ENCODE measurements at regions not wholly inside any gene's neighbourhood (a gene's known extent, or its start where the extent isn't known, plus 50 kb on each side); places are given as distances from the start of the nearest gene placed in this dataset.

GRCh38 chr20:60330461-60330860, 372.2 kb downstream of the CDH26 start:
- no peak for DNase-seq (ENCODE audit: low spot score)
- Mint-ChIP-seq H3K36me3 (ENCODE audit: low read depth) (no peaks in the 10 kb centered on the region), H3K27ac (no peak overlapping the region)

GRCh38 chr20:60331688-60332300, 373.6 kb downstream of the CDH26 start:
- no peak overlapping the region for H3K4me3 Mint-ChIP-seq (ENCODE audit: low read depth)
- H3K27me3 Mint-ChIP-seq (ENCODE audit: low read depth): no peaks in the 10 kb centered on the region
- intact Hi-C loops (cut with micrococcal nuclease): no loop called here
- no peaks in the 10 kb centered on the region for H3K9me3 Mint-ChIP-seq
- H3K27ac Mint-ChIP-seq: no peak overlapping the region
- DNase-seq (ENCODE audit: low spot score): no peak
- no peaks in the 10 kb centered on the region for H3K36me3 Mint-ChIP-seq (ENCODE audit: low read depth)
- H3K4me1 Mint-ChIP-seq (ENCODE audit: low read depth): no peaks in the 10 kb centered on the region

More at GRCh38 chr20:60330461-60330860, 372.2 kb downstream of the CDH26 start:
- H3K27me3 Mint-ChIP-seq (ENCODE audit: low read depth): no peaks in the 10 kb centered on the region
- intact Hi-C loops (cut with micrococcal nuclease): no loop called here
- H3K4me1 Mint-ChIP-seq (ENCODE audit: low read depth): no peaks in the 10 kb centered on the region
- no peaks in the 10 kb centered on the region for H3K9me3 Mint-ChIP-seq
- no peak overlapping the region for H3K4me3 Mint-ChIP-seq (ENCODE audit: low read depth)

GRCh38 chr20:60332523-60332922, 374.3 kb downstream of the CDH26 start:
- intact Hi-C loops (cut with micrococcal nuclease): no loop called here
- Mint-ChIP-seq H3K27me3 (ENCODE audit: low read depth) (no peaks in the 10 kb centered on the region), H3K4me3 (ENCODE audit: low read depth) (no peak overlapping the region), H3K27ac (no peak overlapping the region), H3K9me3 (no peaks in the 10 kb centered on the region), H3K4me1 (ENCODE audit: low read depth) (no peaks in the 10 kb centered on the region), H3K36me3 (ENCODE audit: low read depth) (no peaks in the 10 kb centered on the region)
- DNase-seq (ENCODE audit: low spot score): no peak

DNA sequence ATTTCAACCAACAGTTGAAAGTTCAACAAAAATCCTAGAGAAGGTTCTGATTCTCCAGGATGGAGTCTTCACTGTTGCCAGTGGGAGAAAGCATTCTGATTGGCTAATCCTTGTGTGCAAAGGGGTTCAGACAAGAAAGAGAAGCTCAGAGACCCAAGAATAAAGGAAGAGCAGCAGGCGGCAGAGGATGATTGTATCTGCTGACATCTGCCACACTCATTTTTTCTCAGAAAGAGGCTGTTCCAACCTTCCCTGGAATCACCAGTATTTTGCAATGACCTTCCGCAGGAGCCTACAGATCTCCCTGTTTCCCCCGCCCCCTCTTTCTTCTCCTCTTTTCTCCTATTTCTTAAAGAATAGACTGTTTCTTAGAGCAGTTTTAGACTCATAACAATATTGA, 376.7 kb downstream of the CDH26 start:
- intact Hi-C loops (cut with micrococcal nuclease): no loop called here
- no peak overlapping the region for H3K27ac Mint-ChIP-seq
- H3K36me3 Mint-ChIP-seq (ENCODE audit: low read depth): no peaks in the 10 kb centered on the region
- H3K9me3 Mint-ChIP-seq: no peaks in the 10 kb centered on the region
- no peaks in the 10 kb centered on the region for H3K27me3 Mint-ChIP-seq (ENCODE audit: low read depth)
- no peak for DNase-seq (ENCODE audit: low spot score)
- H3K4me1 Mint-ChIP-seq (ENCODE audit: low read depth): no peaks in the 10 kb centered on the region
- H3K4me3 Mint-ChIP-seq (ENCODE audit: low read depth): no peak overlapping the region

GRCh38 chr20:60338556-60338955, 380.3 kb downstream of the CDH26 start:
- no peak for DNase-seq (ENCODE audit: low spot score)
- H3K27me3 Mint-ChIP-seq (ENCODE audit: low read depth): no peaks in the 10 kb centered on the region
- H3K4me3 Mint-ChIP-seq (ENCODE audit: low read depth): no peak overlapping the region
- no peaks in the 10 kb centered on the region for H3K36me3 Mint-ChIP-seq (ENCODE audit: low read depth)
- H3K4me1 Mint-ChIP-seq (ENCODE audit: low read depth): no peaks in the 10 kb centered on the region
- intact Hi-C loops (cut with micrococcal nuclease): no loop called here
- no peak overlapping the region for H3K27ac Mint-ChIP-seq
- H3K9me3 Mint-ChIP-seq: no peaks in the 10 kb centered on the region

- intact Hi-C loops (cut with micrococcal nuclease): no loop called here
- no peaks in the 10 kb centered on the region for H3K4me1 Mint-ChIP-seq (ENCODE audit: low read depth)
- no peaks in the 10 kb centered on the region for H3K27me3 Mint-ChIP-seq (ENCODE audit: low read depth)
- no peaks in the 10 kb centered on the region for H3K9me3 Mint-ChIP-seq
- H3K4me3 Mint-ChIP-seq (ENCODE audit: low read depth): no peak overlapping the region
- no peak overlapping the region for H3K27ac Mint-ChIP-seq
- H3K36me3 Mint-ChIP-seq (ENCODE audit: low read depth): no peaks in the 10 kb centered on the region
- no peak for DNase-seq (ENCODE audit: low spot score)
Measured at GRCh38 chr20:60339738-60340137, 381.5 kb downstream of the CDH26 start.

DNA sequence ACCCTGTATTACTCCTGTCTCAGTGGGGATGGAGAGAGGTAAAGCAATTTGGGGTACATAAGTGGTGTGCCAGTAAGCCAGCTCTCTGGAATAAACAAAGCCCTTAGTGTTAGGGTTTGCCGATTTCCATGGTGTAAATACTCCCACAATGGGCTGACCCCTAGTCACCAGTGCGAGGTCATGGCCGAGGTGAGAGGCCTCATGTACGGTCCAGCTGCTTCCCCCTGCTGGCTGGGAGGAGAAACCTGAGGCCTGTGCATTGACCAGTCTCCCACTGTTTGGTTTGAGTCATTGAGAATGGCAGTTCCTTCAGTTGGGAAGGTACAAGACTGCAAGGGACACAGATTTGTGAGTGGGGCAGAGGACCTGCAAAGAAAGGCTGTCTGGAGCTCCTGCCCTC, 382.0 kb downstream of the CDH26 start:
- DNase-seq (ENCODE audit: low spot score): no peak
- Mint-ChIP-seq H3K36me3 (ENCODE audit: low read depth) (no peaks in the 10 kb centered on the region), H3K9me3 (no peaks in the 10 kb centered on the region), H3K4me1 (ENCODE audit: low read depth) (no peaks in the 10 kb centered on the region), H3K27ac (no peak overlapping the region), H3K4me3 (ENCODE audit: low read depth) (no peak overlapping the region), H3K27me3 (ENCODE audit: low read depth) (no peaks in the 10 kb centered on the region)
- intact Hi-C loops (cut with micrococcal nuclease): no loop called here

DNA sequence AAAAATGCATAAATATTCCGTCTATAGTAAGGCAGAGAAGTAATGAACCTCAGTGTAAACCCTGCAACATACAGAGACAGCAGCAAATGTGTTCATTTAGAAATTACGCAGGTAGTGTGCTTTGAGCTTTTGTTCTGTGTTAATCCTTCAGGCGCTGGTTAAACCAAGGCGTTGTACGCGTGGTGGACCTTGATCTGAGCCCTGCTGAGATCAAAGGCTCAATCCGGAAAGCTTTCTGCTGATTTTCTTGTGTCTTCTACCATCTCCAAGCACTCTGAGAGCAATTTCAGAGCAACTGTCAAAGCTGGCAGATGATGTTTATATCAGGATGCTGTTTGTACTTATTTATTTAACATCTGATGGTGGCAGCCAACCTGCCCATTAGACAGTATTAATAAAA, 382.8 kb downstream of the CDH26 start:
- intact Hi-C loops (cut with micrococcal nuclease): no loop called here
- no peak for DNase-seq (ENCODE audit: low spot score)
- H3K9me3 Mint-ChIP-seq: no peaks in the 10 kb centered on the region
- H3K4me3 Mint-ChIP-seq (ENCODE audit: low read depth): no peak overlapping the region
- H3K27ac Mint-ChIP-seq: no peak overlapping the region
- no peaks in the 10 kb centered on the region for H3K4me1 Mint-ChIP-seq (ENCODE audit: low read depth)
- H3K27me3 Mint-ChIP-seq (ENCODE audit: low read depth): no peaks in the 10 kb centered on the region
- H3K36me3 Mint-ChIP-seq (ENCODE audit: low read depth): no peaks in the 10 kb centered on the region

DNA sequence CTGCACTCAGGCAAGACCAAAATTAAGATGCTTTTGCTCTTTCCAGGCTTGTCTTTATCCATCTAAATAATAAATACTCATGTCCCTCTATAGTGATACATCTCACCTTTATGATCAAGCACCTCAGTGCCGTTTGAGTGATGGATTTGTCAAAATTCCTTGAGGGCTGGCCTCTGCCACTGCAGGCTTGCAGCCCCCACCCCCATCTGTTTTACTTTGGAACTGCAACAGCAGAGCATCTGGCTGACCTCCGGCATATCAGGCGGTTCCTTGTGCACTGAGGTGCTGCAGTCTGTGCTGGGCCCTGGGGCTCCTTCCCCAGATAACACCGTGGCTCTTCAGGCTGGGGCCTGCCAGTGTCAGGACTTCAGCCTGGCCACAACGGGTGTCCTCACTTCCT, 386.9 kb downstream of the CDH26 start:
- Mint-ChIP-seq H3K4me1 (ENCODE audit: low read depth) (no peaks in the 10 kb centered on the region), H3K36me3 (ENCODE audit: low read depth) (no peaks in the 10 kb centered on the region), H3K9me3 (no peaks in the 10 kb centered on the region), H3K27ac (no peak overlapping the region), H3K27me3 (ENCODE audit: low read depth) (no peaks in the 10 kb centered on the region), H3K4me3 (ENCODE audit: low read depth) (no peak overlapping the region)
- intact Hi-C loops (cut with micrococcal nuclease): no loop called here
- DNase-seq (ENCODE audit: low spot score): no peak

GRCh38 chr20:60349418-60349817, 391.2 kb downstream of the CDH26 start:
- intact Hi-C loops (cut with micrococcal nuclease): no loop called here
- Mint-ChIP-seq H3K27me3 (ENCODE audit: low read depth) (no peaks in the 10 kb centered on the region), H3K36me3 (ENCODE audit: low read depth) (no peaks in the 10 kb centered on the region), H3K4me3 (ENCODE audit: low read depth) (no peak overlapping the region), H3K27ac (no peak overlapping the region), H3K4me1 (ENCODE audit: low read depth) (no peaks in the 10 kb centered on the region), H3K9me3 (no peaks in the 10 kb centered on the region)
- DNase-seq (ENCODE audit: low spot score): no peak

DNA sequence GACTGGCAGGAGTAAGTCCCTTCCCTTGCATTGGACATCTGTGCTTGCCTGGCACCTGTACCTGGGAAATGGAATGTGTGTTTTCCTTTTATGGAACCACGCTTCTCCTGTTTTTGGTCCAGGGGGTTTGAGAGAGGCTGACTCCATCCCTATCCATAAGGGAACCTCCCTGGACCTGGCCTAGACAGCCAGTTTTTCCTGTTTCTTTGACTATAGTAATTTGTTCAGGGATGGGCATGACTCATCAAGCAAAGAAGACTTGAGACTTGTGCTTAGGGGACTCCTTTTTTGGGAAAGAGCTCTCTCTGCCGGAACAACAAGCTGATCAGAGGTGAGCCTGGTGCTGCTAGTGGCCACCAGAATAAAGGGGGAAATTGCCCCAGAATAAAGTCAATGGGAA, 393.8 kb downstream of the CDH26 start:
- DNase-seq (ENCODE audit: low spot score): no peak
- H3K36me3 Mint-ChIP-seq (ENCODE audit: low read depth): no peaks in the 10 kb centered on the region
- H3K4me1 Mint-ChIP-seq (ENCODE audit: low read depth): no peaks in the 10 kb centered on the region
- no peak overlapping the region for H3K27ac Mint-ChIP-seq
- no peaks in the 10 kb centered on the region for H3K27me3 Mint-ChIP-seq (ENCODE audit: low read depth)
- no peaks in the 10 kb centered on the region for H3K9me3 Mint-ChIP-seq
- H3K4me3 Mint-ChIP-seq (ENCODE audit: low read depth): no peak overlapping the region
- intact Hi-C loops (cut with micrococcal nuclease): no loop called here

GRCh38 chr20:60352596-60352995, 394.4 kb downstream of the CDH26 start:
- Mint-ChIP-seq H3K4me3 (ENCODE audit: low read depth) (no peak overlapping the region), H3K4me1 (ENCODE audit: low read depth) (no peaks in the 10 kb centered on the region)
- intact Hi-C loops (cut with micrococcal nuclease): no loop called here

DNA sequence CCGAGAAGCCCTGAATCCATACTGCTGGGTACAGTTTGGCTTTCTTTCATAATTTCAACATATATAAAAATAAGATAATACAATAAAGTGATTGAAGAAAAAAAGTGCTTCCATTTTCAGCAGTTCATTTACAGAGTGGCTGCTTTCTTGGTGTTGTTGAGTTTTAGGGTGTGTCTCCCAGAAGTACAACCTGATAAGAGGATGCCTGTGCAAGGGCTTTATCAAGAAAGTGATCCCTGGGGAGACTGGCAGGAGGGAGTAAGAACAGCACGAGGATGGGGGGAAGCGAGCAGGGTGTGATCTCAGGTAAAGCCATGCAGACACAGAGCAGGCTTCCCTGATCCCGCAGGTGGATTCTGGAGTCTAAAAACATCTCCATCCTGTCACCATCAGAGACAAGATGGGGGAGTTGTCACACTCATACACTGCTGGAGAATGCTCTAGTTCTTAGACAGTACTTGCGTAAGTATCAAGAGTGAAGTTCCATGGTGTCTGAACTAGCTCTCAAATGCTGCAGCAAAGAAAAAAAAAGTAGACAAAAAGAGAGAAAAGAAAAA, 395.9 kb downstream of the CDH26 start:
- Mint-ChIP-seq H3K4me1 (ENCODE audit: low read depth) (no peaks in the 10 kb centered on the region), H3K9me3 (no peaks in the 10 kb centered on the region), H3K27ac (no peak overlapping the region), H3K4me3 (ENCODE audit: low read depth) (no peak overlapping the region), H3K27me3 (ENCODE audit: low read depth) (no peaks in the 10 kb centered on the region), H3K36me3 (ENCODE audit: low read depth) (no peaks in the 10 kb centered on the region)
- intact Hi-C loops (cut with micrococcal nuclease): no loop called here
- no peak for DNase-seq (ENCODE audit: low spot score)

More at GRCh38 chr20:60352596-60352995, 394.4 kb downstream of the CDH26 start:
- Mint-ChIP-seq H3K36me3 (ENCODE audit: low read depth) (no peaks in the 10 kb centered on the region), H3K9me3 (no peaks in the 10 kb centered on the region), H3K27ac (no peak overlapping the region), H3K27me3 (ENCODE audit: low read depth) (no peaks in the 10 kb centered on the region)
- no peak for DNase-seq (ENCODE audit: low spot score)

DNA sequence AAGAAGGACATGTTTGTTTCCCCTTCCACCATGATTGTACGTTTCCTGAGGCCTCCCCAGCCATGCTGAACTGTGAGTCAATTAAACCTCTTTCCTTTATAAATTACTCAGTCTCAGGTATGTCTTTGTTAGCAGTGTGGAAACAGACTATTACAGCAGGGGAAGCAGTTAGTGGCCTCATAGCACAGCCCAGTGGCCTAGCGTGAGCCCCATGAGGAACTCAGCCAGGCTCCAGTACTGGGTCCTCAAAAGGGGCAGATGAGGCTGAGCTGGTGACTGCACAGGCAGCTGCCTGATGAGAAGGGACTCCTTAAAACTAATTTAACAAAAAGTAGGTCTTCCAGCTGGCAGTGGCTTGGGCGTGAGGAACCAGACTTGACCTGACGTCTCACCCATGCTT, 399.9 kb downstream of the CDH26 start:
- no peaks in the 10 kb centered on the region for H3K36me3 Mint-ChIP-seq (ENCODE audit: low read depth)
- no peak overlapping the region for H3K27ac Mint-ChIP-seq
- intact Hi-C loops (cut with micrococcal nuclease): no loop called here
- DNase-seq (ENCODE audit: low spot score): no peak
- H3K9me3 Mint-ChIP-seq: no peaks in the 10 kb centered on the region
- no peaks in the 10 kb centered on the region for H3K27me3 Mint-ChIP-seq (ENCODE audit: low read depth)
- H3K4me3 Mint-ChIP-seq (ENCODE audit: low read depth): no peak overlapping the region
- H3K4me1 Mint-ChIP-seq (ENCODE audit: low read depth): no peaks in the 10 kb centered on the region
